Peyer's patch (tissue), 4 donors: ENCODE measurements at regions not wholly inside any gene's neighbourhood (a gene's known extent, or its start where the extent isn't known, plus 50 kb on each side); places are given as distances from the start of the nearest gene placed in this dataset.

Experiments used
- DNase-seq, 3 donors: peaks; one replicate each; pipeline ENCODE4 v3.0.0-alpha.2; 2017 to 2019
- H3K27ac ChIP-seq, 4 donors: fragments of 200-600 bp; sonication (generic); one replicate each; pipeline ENCODE4 v1.5.1; 2016 to 2019
- H3K27me3 ChIP-seq, 2 donors: fragments of 200-600 bp; sonication (generic); one replicate each; pipeline ENCODE4 v1.5.1; 2019
- H3K36me3 ChIP-seq, 3 donors: fragments of 200-600 bp; sonication (generic); one replicate each; pipeline ENCODE4 v1.5.1; 2016 to 2019
- H3K4me1 ChIP-seq, 4 donors: fragments of 200-600 bp; sonication (generic); one replicate each; pipeline ENCODE4 v1.5.1; 2016 to 2019
- H3K4me3 ChIP-seq, 4 donors: fragments of 200-600 bp; sonication (generic); 1 replicate in 3 of 4; 2 replicates in 1 of 4; pipeline ENCODE4 v1.5.1; 2016 to 2019; ENCODE audit warnings: mild to moderate bottlenecking in 1 of 4
- H3K9me3 ChIP-seq, 4 donors: fragments of 200-600 bp; sonication (generic); one replicate each; pipeline ENCODE4 v1.5.1; 2016 to 2019; ENCODE audit warnings: mild to moderate bottlenecking in 1 of 4
- CTCF ChIP-seq, 6 experiments: fragments of 450-650 bp in 4 of 6; fragments of 200-600 bp in 2 of 6; sonication (generic) in 1 of 6; IDR thresholded peaks; one replicate each; pipeline ENCODE4 v1.5.1; 2017 to 2019; ENCODE audit warnings: antibody characterized with exemption in 6 of 6, mild to moderate bottlenecking in 3 of 6, moderate library complexity in 1 of 6
- POLR2A ChIP-seq, 2 donors: fragments of 450-650 bp; IDR thresholded peaks; one replicate each; pipeline ENCODE4 v1.5.1; 2017; ENCODE audit warnings: antibody characterized with exemption in 2 of 2, mild to moderate bottlenecking in 2 of 2, moderate library complexity in 2 of 2

- no peak for DNase-seq
- no peaks in the 10 kb centered on the region for H3K27me3 ChIP-seq
- no peak for TF ChIP-seq CTCF (IDR thresholded peaks at IDR 0.05)
- TF ChIP-seq POLR2A (IDR thresholded peaks at IDR 0.05), result no peak
- no peak overlapping the region for H3K27ac ChIP-seq
- H3K4me3 ChIP-seq, result no peak overlapping the region
- no peaks in the 10 kb centered on the region for H3K36me3 ChIP-seq
- no peaks in the 10 kb centered on the region for H3K9me3 ChIP-seq
- no peaks in the 10 kb centered on the region for H3K4me1 ChIP-seq
These were observed 165.0 kb upstream of the HMHB1 start for GRCh38 chr5:143646961-143647360.

- DNase-seq, result no peak
- no peaks in the 10 kb centered on the region for H3K9me3 ChIP-seq
- H3K4me3 ChIP-seq, result no peak overlapping the region
- no peaks in the 10 kb centered on the region for H3K4me1 ChIP-seq
- TF ChIP-seq CTCF (IDR thresholded peaks at IDR 0.05) (no peak), POLR2A (IDR thresholded peaks at IDR 0.05) (no peak)
- H3K27ac ChIP-seq, result no peak overlapping the region
- H3K36me3 ChIP-seq, result no peaks in the 10 kb centered on the region
- H3K27me3 ChIP-seq, result no peaks in the 10 kb centered on the region
These were observed 166.6 kb upstream of the HMHB1 start for GRCh38 chr5:143645356-143645755.

GRCh38 chr5:143644727-143645126 lies 167.2 kb upstream of the HMHB1 start:
- H3K4me1 ChIP-seq, result no peaks in the 10 kb centered on the region
- TF ChIP-seq CTCF (IDR thresholded peaks at IDR 0.05) (no peak), POLR2A (IDR thresholded peaks at IDR 0.05) (no peak)
- no peaks in the 10 kb centered on the region for H3K9me3 ChIP-seq
- no peak overlapping the region for H3K4me3 ChIP-seq
- no peak overlapping the region for H3K27ac ChIP-seq
- no peaks in the 10 kb centered on the region for H3K36me3 ChIP-seq
- no peak for DNase-seq
- no peaks in the 10 kb centered on the region for H3K27me3 ChIP-seq

- DNase-seq, result no peak
- Histone ChIP-seq H3K4me1 (no peaks in the 10 kb centered on the region), H3K36me3 (no peaks in the 10 kb centered on the region), H3K9me3 (no peaks in the 10 kb centered on the region), H3K27me3 (no peaks in the 10 kb centered on the region), H3K4me3 (no peak overlapping the region), H3K27ac (no peak overlapping the region)
- TF ChIP-seq CTCF (IDR thresholded peaks at IDR 0.05) (no peak), POLR2A (IDR thresholded peaks at IDR 0.05) (no peak)
These were observed 169.2 kb upstream of the HMHB1 start for GRCh38 chr5:143642791-143643190.

GRCh38 chr5:143641549-143642355 lies 170.2 kb upstream of the HMHB1 start:
- H3K27me3 ChIP-seq, result no peaks in the 10 kb centered on the region
- no peak for DNase-seq
- H3K4me1 ChIP-seq, result no peaks in the 10 kb centered on the region
- H3K4me3 ChIP-seq, result no peak overlapping the region
- H3K36me3 ChIP-seq, result no peaks in the 10 kb centered on the region
- H3K27ac ChIP-seq, result no peak overlapping the region
- H3K9me3 ChIP-seq, result no peaks in the 10 kb centered on the region
- no peak for TF ChIP-seq CTCF (IDR thresholded peaks at IDR 0.05)
- TF ChIP-seq POLR2A (IDR thresholded peaks at IDR 0.05), result no peak
